Activated CD4-positive, alpha-beta memory T cell treated with anti-CD3 and anti-CD28 coated beads for 36 hours (primary cell): ENCODE measurements at regions not wholly inside any gene's neighbourhood (a gene's known extent, or its start where the extent isn't known, plus 50 kb on each side); places are given as distances from the start of the nearest gene placed in this dataset.

ENCODE experiments used
- CTCF ChIA-PET: fragments of 350-600 bp; sonication (Branson Sonifier 250); formaldehyde crosslinking; loops from one replicate; lab custom pipeline; 2021; ENCODE audit warnings: antibody characterized with exemption, inconsistent platforms; lab: Charles Lee
- POLR2A ChIA-PET: fragments of 350-600 bp; sonication (Branson Sonifier 250); formaldehyde crosslinking; loops from one replicate; lab custom pipeline; 2021; ENCODE audit warnings: antibody characterized with exemption; lab: Charles Lee
- DNase-seq: peaks from one replicate; pipeline ENCODE4 v3.0.0-alpha.2; 2020
- H3K27ac Mint-ChIP-seq: one replicate; pipeline ENCODE4 v1.8.0; 2021; ENCODE audit warnings: mixed read lengths
- H3K27me3 Mint-ChIP-seq: one replicate; pipeline ENCODE4 v1.8.0; 2021; ENCODE audit warnings: mixed read lengths
- H3K36me3 Mint-ChIP-seq: one replicate; pipeline ENCODE4 v1.8.0; 2021; ENCODE audit warnings: mixed read lengths
- H3K4me1 Mint-ChIP-seq: one replicate; pipeline ENCODE4 v1.8.0; 2021; ENCODE audit warnings: low read depth, mixed read lengths
- H3K4me3 Mint-ChIP-seq: one replicate; pipeline ENCODE4 v1.8.0; 2021; ENCODE audit warnings: mild to moderate bottlenecking, mixed read lengths
- H3K9me3 Mint-ChIP-seq: one replicate; pipeline ENCODE4 v1.8.0; 2021; ENCODE audit warnings: mixed read lengths
- intact Hi-C: fragments of 100-400 bp; cut with micrococcal nuclease; formaldehyde crosslinking; loops from one replicate; pipeline ENCODE4 v1.15.1; 2023

DNA sequence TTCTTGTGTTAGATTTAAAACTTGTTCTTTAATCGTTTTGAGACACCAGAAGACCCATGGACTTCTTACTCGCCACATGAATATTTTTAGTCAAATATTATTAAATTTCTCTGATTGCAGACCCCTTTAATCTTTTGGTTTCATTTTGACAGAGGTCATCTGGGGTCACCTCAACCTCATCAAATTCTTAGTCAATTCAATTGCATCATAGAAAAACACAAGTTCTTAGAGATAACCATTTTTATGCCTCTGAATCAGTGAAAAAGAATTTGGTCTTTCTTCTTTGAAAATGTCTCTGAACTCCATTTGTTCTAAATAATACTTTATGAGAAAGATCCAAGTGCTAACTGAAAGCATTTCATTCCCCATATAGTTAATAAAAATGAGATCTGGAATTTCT lies 55.2 kb upstream of the CBLN4 start:
- intact Hi-C loops: no loop called here
- H3K9me3 Mint-ChIP-seq: no peaks in the 10 kb centered on the region
- no peaks in the 10 kb centered on the region for H3K4me1 Mint-ChIP-seq
- H3K27ac Mint-ChIP-seq: no peak overlapping the region
- H3K4me3 Mint-ChIP-seq: no peak overlapping the region
- ChIA-PET POLR2A (no interaction called here), CTCF (no interaction called here)
- H3K27me3 Mint-ChIP-seq: no peaks in the 10 kb centered on the region
- no peaks in the 10 kb centered on the region for H3K36me3 Mint-ChIP-seq
- no peak for DNase-seq

GRCh38 chr20:56069016-56069415 lies 63.7 kb upstream of the CBLN4 start:
- Mint-ChIP-seq H3K36me3 (no peaks in the 10 kb centered on the region), H3K27me3 (no peaks in the 10 kb centered on the region)
- CTCF ChIA-PET: no interaction called here

DNA sequence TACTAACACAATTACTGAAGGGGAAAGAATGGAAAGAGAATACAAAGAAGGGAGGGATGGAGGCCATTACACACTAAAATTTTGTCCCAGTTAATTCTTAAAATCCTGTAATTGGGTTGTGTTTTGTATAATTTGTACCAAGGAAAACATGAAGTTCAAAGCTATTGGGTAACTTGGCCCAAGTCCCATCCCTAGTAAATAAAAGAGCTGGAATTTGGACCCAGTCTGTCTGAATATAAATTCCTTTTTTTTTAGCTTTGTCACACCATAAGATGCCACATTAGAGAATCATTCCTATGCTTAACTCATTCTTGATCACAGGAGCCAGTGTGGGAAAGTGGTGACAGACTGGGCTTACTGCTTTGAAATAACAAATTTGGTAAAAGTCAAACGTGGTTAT lies 66.8 kb upstream of the CBLN4 start:
- intact Hi-C loops: no loop called here
- no peaks in the 10 kb centered on the region for H3K36me3 Mint-ChIP-seq
- H3K4me3 Mint-ChIP-seq: no peak overlapping the region
- no peak overlapping the region for H3K27ac Mint-ChIP-seq
- DNase-seq: no peak
- H3K9me3 Mint-ChIP-seq: peaks cover 7% of the 10 kb centered on the region
- POLR2A ChIA-PET: no interaction called here
- H3K27me3 Mint-ChIP-seq: no peaks in the 10 kb centered on the region
- H3K4me1 Mint-ChIP-seq: no peaks in the 10 kb centered on the region
- CTCF ChIA-PET: no interaction called here

More at GRCh38 chr20:56069016-56069415, 63.7 kb upstream of the CBLN4 start:
- no peak for DNase-seq
- H3K4me3 Mint-ChIP-seq: no peak overlapping the region
- H3K27ac Mint-ChIP-seq: no peak overlapping the region
- intact Hi-C loops: no loop called here
- H3K4me1 Mint-ChIP-seq: no peaks in the 10 kb centered on the region
- H3K9me3 Mint-ChIP-seq: peaks cover 3% of the 10 kb centered on the region
- POLR2A ChIA-PET: no interaction called here

GRCh38 chr20:56088375-56088774 lies 83.1 kb upstream of the CBLN4 start:
- DNase-seq: no peak
- no peaks in the 10 kb centered on the region for H3K27me3 Mint-ChIP-seq
- CTCF ChIA-PET: no interaction called here
- no peaks in the 10 kb centered on the region for H3K36me3 Mint-ChIP-seq
- POLR2A ChIA-PET: no interaction called here
- no peaks in the 10 kb centered on the region for H3K4me1 Mint-ChIP-seq
- intact Hi-C loops: no loop called here
- peaks cover 5% of the 10 kb centered on the region for H3K9me3 Mint-ChIP-seq
- H3K27ac Mint-ChIP-seq: no peak overlapping the region
- no peak overlapping the region for H3K4me3 Mint-ChIP-seq

GRCh38 chr20:56091628-56092234 lies 86.4 kb upstream of the CBLN4 start:
- CTCF ChIA-PET: no interaction called here
- no peaks in the 10 kb centered on the region for H3K36me3 Mint-ChIP-seq
- no peak overlapping the region for H3K4me3 Mint-ChIP-seq
- POLR2A ChIA-PET: no interaction called here
- H3K4me1 Mint-ChIP-seq: no peaks in the 10 kb centered on the region
- intact Hi-C loops: no loop called here
- H3K9me3 Mint-ChIP-seq: peaks cover 25% of the 10 kb centered on the region
- H3K27ac Mint-ChIP-seq: no peak overlapping the region
- no peaks in the 10 kb centered on the region for H3K27me3 Mint-ChIP-seq
- DNase-seq: no peak

GRCh38 chr20:56094228-56094627 lies 88.9 kb upstream of the CBLN4 start:
- Mint-ChIP-seq H3K36me3 (no peaks in the 10 kb centered on the region), H3K4me1 (no peaks in the 10 kb centered on the region), H3K27ac (no peak overlapping the region), H3K27me3 (no peaks in the 10 kb centered on the region), H3K9me3 (peaks cover 25% of the 10 kb centered on the region), H3K4me3 (no peak overlapping the region)
- CTCF ChIA-PET: no interaction called here
- intact Hi-C loops: no loop called here
- POLR2A ChIA-PET: no interaction called here
- DNase-seq: no peak

DNA sequence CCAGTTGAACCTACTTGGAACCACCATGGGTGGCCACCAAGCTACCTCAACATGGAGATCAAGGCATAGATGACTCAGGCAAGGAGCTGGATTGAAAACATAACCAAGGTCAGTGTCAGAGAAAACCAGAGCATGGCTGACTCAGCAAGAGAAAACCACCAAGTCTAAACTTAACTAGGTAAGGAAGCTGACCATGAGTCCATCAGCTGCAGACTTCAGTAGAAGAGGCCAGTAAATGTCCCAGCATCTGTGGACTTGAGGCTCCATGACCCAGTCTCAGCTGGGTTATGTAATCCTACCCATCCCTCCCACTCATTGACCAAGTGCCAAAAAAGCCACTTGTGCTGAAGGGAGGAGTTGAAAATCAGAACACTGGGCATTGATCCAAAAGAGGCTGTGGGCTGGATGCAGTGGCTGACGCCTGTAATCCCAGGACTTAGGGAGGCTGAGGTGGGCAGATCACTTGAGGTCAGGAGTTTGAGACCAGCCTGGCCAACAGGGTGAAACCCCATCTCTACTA lies 93.7 kb upstream of the CBLN4 start:
- no peaks in the 10 kb centered on the region for H3K4me1 Mint-ChIP-seq
- ChIA-PET POLR2A (no interaction called here), CTCF (no interaction called here)
- intact Hi-C loops: no loop called here
- H3K27me3 Mint-ChIP-seq: no peaks in the 10 kb centered on the region
- H3K9me3 Mint-ChIP-seq: peaks cover 23% of the 10 kb centered on the region
- no peak for DNase-seq
- H3K4me3 Mint-ChIP-seq: no peak overlapping the region
- H3K36me3 Mint-ChIP-seq: no peaks in the 10 kb centered on the region
- no peak overlapping the region for H3K27ac Mint-ChIP-seq

DNA sequence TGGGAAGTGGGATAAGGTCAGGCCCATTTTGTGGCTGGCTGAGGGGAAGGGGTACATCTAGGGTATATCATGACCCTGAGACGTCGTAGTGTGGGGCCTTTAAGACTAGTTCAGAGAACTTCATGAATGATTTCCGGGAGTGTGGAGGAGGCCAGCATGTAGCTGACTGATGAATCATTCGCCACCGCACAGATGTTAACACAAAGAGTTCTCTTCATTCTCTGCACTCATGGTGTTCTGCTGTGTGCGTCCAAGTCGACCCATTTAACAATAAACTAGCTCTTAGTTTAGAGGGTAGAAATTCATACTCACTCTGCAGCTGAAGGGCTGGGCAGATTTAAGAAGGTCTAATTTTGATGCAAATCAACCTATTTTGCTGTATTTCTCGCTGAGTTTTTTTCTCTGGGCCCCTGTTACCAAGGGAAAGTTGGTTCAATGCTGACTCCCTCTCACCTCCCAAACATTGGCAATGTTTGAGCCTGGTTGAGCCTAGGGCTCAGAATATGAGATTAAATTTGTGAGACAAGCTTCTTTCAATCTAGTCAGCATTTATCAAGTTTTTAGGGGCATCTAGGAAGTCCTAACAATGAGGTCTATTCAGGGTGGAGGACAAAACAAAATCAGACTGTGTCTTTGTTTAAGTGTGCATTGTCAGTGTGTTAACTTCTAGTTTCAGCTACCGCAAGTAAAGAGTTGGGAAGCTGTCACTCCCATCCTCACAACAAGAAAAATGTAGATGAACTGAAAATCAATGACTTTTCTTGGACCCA lies 106.8 kb upstream of the CBLN4 start:
- intact Hi-C loops: no loop called here
- Mint-ChIP-seq H3K27ac (no peak overlapping the region), H3K4me3 (no peak overlapping the region), H3K9me3 (no peaks in the 10 kb centered on the region), H3K36me3 (no peaks in the 10 kb centered on the region), H3K4me1 (no peaks in the 10 kb centered on the region), H3K27me3 (no peaks in the 10 kb centered on the region)
- CTCF ChIA-PET: no interaction called here
- POLR2A ChIA-PET: no interaction called here
- DNase-seq: no peak

DNA sequence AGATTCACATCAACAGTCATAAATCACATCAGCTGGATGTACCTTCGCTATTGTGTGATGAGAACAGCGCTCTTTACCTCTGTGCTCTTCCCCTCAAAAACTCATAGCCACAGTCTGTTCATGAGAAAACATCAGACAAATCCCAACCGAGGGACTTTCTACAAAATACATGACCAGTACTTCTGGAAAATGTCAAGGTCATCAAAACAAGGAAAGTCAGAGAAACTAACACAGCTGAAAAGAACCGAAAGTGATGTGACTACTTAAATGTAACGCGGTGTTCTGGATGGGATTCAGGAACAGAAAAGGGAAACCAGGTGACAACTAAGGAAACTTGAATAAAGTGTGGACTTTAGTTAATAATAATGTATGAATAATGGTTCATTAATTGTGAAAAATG lies 112.0 kb upstream of the CBLN4 start:
- no peak overlapping the region for H3K27ac Mint-ChIP-seq
- H3K36me3 Mint-ChIP-seq: no peaks in the 10 kb centered on the region
- intact Hi-C loops: no loop called here
- DNase-seq: no peak
- POLR2A ChIA-PET: no interaction called here
- no peaks in the 10 kb centered on the region for H3K4me1 Mint-ChIP-seq
- H3K4me3 Mint-ChIP-seq: no peak overlapping the region
- H3K9me3 Mint-ChIP-seq: peaks cover 3% of the 10 kb centered on the region
- CTCF ChIA-PET: no interaction called here
- no peaks in the 10 kb centered on the region for H3K27me3 Mint-ChIP-seq

GRCh38 chr20:56121850-56122249 lies 116.5 kb upstream of the CBLN4 start:
- POLR2A ChIA-PET: no interaction called here
- no peaks in the 10 kb centered on the region for H3K4me1 Mint-ChIP-seq
- no peaks in the 10 kb centered on the region for H3K36me3 Mint-ChIP-seq
- H3K9me3 Mint-ChIP-seq: peaks cover 3% of the 10 kb centered on the region
- no peak overlapping the region for H3K27ac Mint-ChIP-seq
- CTCF ChIA-PET: no interaction called here
- H3K27me3 Mint-ChIP-seq: no peaks in the 10 kb centered on the region
- DNase-seq: no peak
- intact Hi-C loops: no loop called here
- H3K4me3 Mint-ChIP-seq: no peak overlapping the region

DNA sequence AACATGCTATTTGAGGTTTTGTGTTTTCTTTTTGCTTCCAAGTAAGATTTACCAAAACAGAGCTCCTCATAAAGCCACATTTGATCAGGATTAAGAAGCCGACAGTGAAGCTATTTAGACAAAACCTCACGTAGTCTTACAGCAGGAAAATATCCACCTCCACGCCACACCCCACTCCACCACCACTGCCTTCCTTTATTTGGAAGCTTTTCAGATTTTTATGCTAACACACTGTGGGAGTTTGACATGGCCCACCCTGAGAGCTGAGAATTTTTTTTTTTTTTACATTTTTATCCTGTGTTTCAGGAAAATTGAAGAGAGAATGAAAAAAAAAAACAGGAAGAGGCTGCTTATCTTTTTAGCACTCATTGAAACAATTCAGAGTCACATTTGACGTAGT lies 104.8 kb upstream of the MC3R start:
- CTCF ChIA-PET: no interaction called here
- Mint-ChIP-seq H3K27ac (no peak overlapping the region), H3K36me3 (no peaks in the 10 kb centered on the region), H3K4me1 (no peaks in the 10 kb centered on the region), H3K27me3 (no peaks in the 10 kb centered on the region), H3K9me3 (peaks cover 23% of the 10 kb centered on the region), H3K4me3 (no peak overlapping the region)
- POLR2A ChIA-PET: no interaction called here
- intact Hi-C loops: no loop called here
- DNase-seq: no peak

DNA sequence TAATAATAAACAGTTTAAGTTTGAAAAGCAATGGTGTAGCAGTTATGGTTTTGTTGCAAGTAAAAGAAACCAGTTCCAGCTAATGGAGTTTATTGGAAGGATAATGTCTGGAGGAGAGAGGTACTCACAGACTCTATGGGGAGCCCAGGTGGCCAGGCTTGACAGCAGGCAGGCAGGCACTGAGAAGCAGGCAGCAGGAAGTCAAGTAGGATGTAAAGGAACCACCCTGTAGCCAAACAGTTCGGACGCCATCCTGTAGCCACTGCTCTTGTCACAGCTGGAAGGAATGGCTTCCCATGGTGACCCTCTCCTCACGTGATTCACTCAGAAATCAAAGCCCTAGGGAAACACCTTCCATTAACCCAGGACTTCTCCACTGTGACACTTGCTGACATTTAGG lies 96.7 kb upstream of the MC3R start:
- intact Hi-C loops: no loop called here
- Mint-ChIP-seq H3K27me3 (peaks cover 3% of the 10 kb centered on the region), H3K9me3 (no peaks in the 10 kb centered on the region), H3K4me3 (no peak overlapping the region), H3K4me1 (no peaks in the 10 kb centered on the region), H3K27ac (no peak overlapping the region), H3K36me3 (no peaks in the 10 kb centered on the region)
- ChIA-PET POLR2A (no interaction called here), CTCF (no interaction called here)
- DNase-seq: no peak

DNA sequence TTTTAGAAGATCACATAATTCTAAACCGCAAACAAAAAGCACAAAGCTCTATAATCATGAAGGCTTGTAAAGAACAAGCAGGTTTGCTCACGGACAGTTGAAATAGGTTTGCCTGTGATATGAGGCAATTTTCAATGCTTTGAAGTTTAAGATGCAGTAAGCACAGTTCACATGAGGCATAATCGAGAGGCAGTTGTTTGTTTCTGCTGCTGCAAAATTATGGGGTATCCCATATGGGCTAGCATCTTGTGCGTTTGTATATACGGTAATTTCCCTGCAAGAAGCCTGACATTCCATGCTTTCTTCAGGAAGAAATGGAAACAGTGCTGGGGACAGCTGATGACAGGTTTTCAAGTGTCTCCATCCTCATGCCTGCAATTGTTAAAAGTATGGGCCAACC lies 94.6 kb upstream of the MC3R start:
- intact Hi-C loops: no loop called here
- DNase-seq: no peak
- Mint-ChIP-seq H3K27me3 (peaks cover 3% of the 10 kb centered on the region), H3K4me3 (no peak overlapping the region), H3K9me3 (no peaks in the 10 kb centered on the region), H3K36me3 (no peaks in the 10 kb centered on the region), H3K4me1 (no peaks in the 10 kb centered on the region), H3K27ac (no peak overlapping the region)
- POLR2A ChIA-PET: no interaction called here
- CTCF ChIA-PET: no interaction called here
